ENCODE measurements at regions not wholly inside any gene's neighbourhood (a gene's known extent, or its start where the extent isn't known, plus 50 kb on each side); places are given as distances from the start of the nearest gene placed in this dataset.

GRCh38 chr2:212908031-212908430 is 243.4 kb downstream of the IKZF2 start:
- H3K9me3 ChIP-seq (ENCODE audit: control insufficient read depth, insufficient read depth, low read depth, low read length), result no peaks in the 10 kb centered on the region
- TF ChIP-seq ZNF211 (tag by site-specific recombination; IDR thresholded peaks at IDR 0.05; ENCODE audit: low read depth), result no peak
- TF ChIP-seq ZNF239 (tag by site-specific recombination; IDR thresholded peaks at IDR 0.05), result no peak
- TF ChIP-seq ZNF398 (tag by site-specific recombination; IDR thresholded peaks at IDR 0.05), result no peak
- TF ChIP-seq ZNF37A (tag by site-specific recombination; IDR thresholded peaks at IDR 0.05), result no peak
- no peak for TF ChIP-seq ZNF2 (tag by site-specific recombination; IDR thresholded peaks at IDR 0.05)
- no peak for TF ChIP-seq YY2 (tag by site-specific recombination; IDR thresholded peaks at IDR 0.05)
- TF ChIP-seq ZNF658 (tag by site-specific recombination; IDR thresholded peaks at IDR 0.05), result no peak
- no peak for TF ChIP-seq SP3 (tag by site-specific recombination; IDR thresholded peaks at IDR 0.05)
- TF ChIP-seq ZNF626 (tag by site-specific recombination; IDR thresholded peaks at IDR 0.05), result no peak
- H3K27ac ChIP-seq (ENCODE audit: extremely low read depth, low read depth, low read length), result no peak overlapping the region
- ChIA-PET POLR2A (no interaction called here), CTCF (no interaction called here)
- H3K4me1 ChIP-seq (ENCODE audit: control insufficient read depth, insufficient read depth, low read length), result peaks cover 2% of the 10 kb centered on the region
- no peaks in the 10 kb centered on the region for H3K36me3 ChIP-seq (ENCODE audit: control insufficient read depth in 2 of 2, insufficient read depth in 1 of 2, low read length in 2 of 2)
- no peak overlapping the region for H3K4me3 ChIP-seq (ENCODE audit: low read depth, low read length)

- ChIA-PET CTCF (interaction anchor here (0.7 to 0.9 kb wide), 2 partner anchors 15 to 177 kb away, joined by 3 to 4 read pairs; no protein-coding TSS in a partner anchor), POLR2A (no interaction called here)
- TF ChIP-seq MEIS1 (CRISPR knock-in tag; IDR thresholded peaks at IDR 0.05; ENCODE audit: borderline replicate concordance) (no peak), ZNF239 (tag by site-specific recombination; IDR thresholded peaks at IDR 0.05) (no peak), ZNF324 (tag by site-specific recombination; IDR thresholded peaks at IDR 0.05) (no peak), GLIS1 (tag by site-specific recombination; IDR thresholded peaks at IDR 0.05) (no peak), ZNF704 (tag by site-specific recombination; IDR thresholded peaks at IDR 0.05) (no peak), ZNF621 (tag by site-specific recombination; IDR thresholded peaks at IDR 0.05) (no peak), ZSCAN5A (tag by site-specific recombination; IDR thresholded peaks at IDR 0.05) (no peak), ELK4 (IDR thresholded peaks at IDR 0.05; ENCODE audit: borderline replicate concordance, low read depth, low read length) (no peak), ZNF280D (tag by site-specific recombination; IDR thresholded peaks at IDR 0.05) (no peak), ZSCAN30 (tag by site-specific recombination; IDR thresholded peaks at IDR 0.05) (no peak), ZNF513 (tag by site-specific recombination; IDR thresholded peaks at IDR 0.05) (no peak), ZNF555 (tag by site-specific recombination; conservative IDR thresholded peaks at IDR 0.05) (no peak), SCRT2 (tag by site-specific recombination; IDR thresholded peaks at IDR 0.05) (no peak), ZNF510 (tag by site-specific recombination; IDR thresholded peaks at IDR 0.05; ENCODE audit: insufficient replicate concordance) (no peak), ZNF184 (tag by site-specific recombination; IDR thresholded peaks at IDR 0.05) (no peak), ZFP3 (tag by site-specific recombination; IDR thresholded peaks at IDR 0.05; ENCODE audit: low read depth) (no peak), ZNF664 (tag by site-specific recombination; IDR thresholded peaks at IDR 0.05) (no peak)
- Histone ChIP-seq H3K36me3 (ENCODE audit: control insufficient read depth in 2 of 2, insufficient read depth in 1 of 2, low read length in 2 of 2) (no peaks in the 10 kb centered on the region), H3K27ac (ENCODE audit: extremely low read depth, low read depth, low read length) (no peak overlapping the region), H3K4me3 (ENCODE audit: low read depth, low read length) (no peak overlapping the region), H3K9me3 (ENCODE audit: control insufficient read depth, insufficient read depth, low read depth, low read length) (no peaks in the 10 kb centered on the region), H3K4me1 (ENCODE audit: control insufficient read depth, insufficient read depth, low read length) (peaks cover 2% of the 10 kb centered on the region)
Observed at GRCh38 chr2:212906620-212907019, 244.8 kb downstream of the IKZF2 start.

Data from HEK293 (cell line).